ENCODE measurements at regions not wholly inside any gene's neighbourhood (a gene's known extent, or its start where the extent isn't known, plus 50 kb on each side); places are given as distances from the start of the nearest gene placed in this dataset.

DNA sequence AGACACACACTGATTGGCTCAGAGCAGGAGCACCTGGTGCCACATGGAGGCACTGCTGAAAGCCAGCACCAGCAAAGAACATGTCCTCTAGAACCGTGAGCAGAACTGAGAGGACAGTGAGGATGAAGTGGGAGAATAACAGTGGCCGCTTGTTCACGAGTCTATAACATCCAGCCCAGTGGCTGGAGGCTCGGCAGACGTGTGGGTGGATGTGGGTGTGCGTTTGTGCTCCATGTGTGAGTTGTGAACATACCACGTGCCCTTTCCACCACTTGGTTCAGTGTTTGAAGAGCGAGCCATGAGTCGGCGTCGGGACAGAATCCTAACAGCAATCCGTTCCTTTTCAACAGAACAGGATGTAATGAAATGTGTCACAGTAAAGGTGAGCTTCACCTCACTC is 113.0 kb downstream of the SOX1 start:
- no peak overlapping the region for H3K27ac ChIP-seq (ENCODE audit: insufficient read depth, low read depth, low read length)
- DNase-seq (ENCODE audit: low read depth, low spot score), result no peak
- intact Hi-C loops (cut with micrococcal nuclease), result no loop called here
- H3K9ac ChIP-seq (replicated peaks; ENCODE audit: extremely low read depth, insufficient read depth, low read length), result no peak overlapping the region
- BruUV-seq (replicated peaks), result no TSS peak
- H4K20me1 ChIP-seq (replicated peaks; ENCODE audit: control insufficient read depth, extremely low read depth, insufficient read depth, low read length), result no peaks in the 10 kb centered on the region
- H3K4me1 ChIP-seq (ENCODE audit: control insufficient read depth, extremely low read depth, insufficient read depth, low read length), result no peaks in the 10 kb centered on the region
- CTCF ChIA-PET, result no interaction called here
- POLR2A ChIA-PET, result no interaction called here
- FAIRE-seq, result no peak
- dilution Hi-C loops (cut with MboI; ENCODE audit: extremely low pct_ligation_motif_present, low sequenced_read_pairs), result no loop called here
- H3K4me3 ChIP-seq (replicated peaks in 1 of 3; ENCODE audit: insufficient read depth in 1 of 3, low read depth in 1 of 3, low read length in 3 of 3), result no peak overlapping the region
- H3K9me3 ChIP-seq (replicated peaks; ENCODE audit: control insufficient read depth, insufficient read depth, low read length), result peaks cover 7% of the 10 kb centered on the region
- no peaks in the 10 kb centered on the region for H3K79me2 ChIP-seq (ENCODE audit: control insufficient read depth, insufficient read depth, low read length)
- H3K9me1 ChIP-seq (replicated peaks; ENCODE audit: control insufficient read depth, extremely low read depth, insufficient read depth, low read length), result no peaks in the 10 kb centered on the region
- no peak overlapping the region for H2AFZ ChIP-seq (ENCODE audit: low read depth, low read length)
- H3K4me2 ChIP-seq (ENCODE audit: insufficient read depth, low read length), result no peak overlapping the region
- no peaks in the 10 kb centered on the region for H3K27me3 ChIP-seq (ENCODE audit: control insufficient read depth in 2 of 2, insufficient read depth in 2 of 2, low read length in 2 of 2)
- H3K36me3 ChIP-seq (ENCODE audit: control insufficient read depth in 2 of 2, extremely low read depth in 1 of 2, insufficient read depth in 2 of 2, low read length in 2 of 2), result no peaks in the 10 kb centered on the region
- TF ChIP-seq POLR2AphosphoS5 (IDR thresholded peaks at IDR 0.05; ENCODE audit: insufficient read depth, low read depth, low read length) (no peak), FOS (IDR thresholded peaks at IDR 0.05; ENCODE audit: borderline replicate concordance, insufficient read depth, low read length) (no peak), JUN (IDR thresholded peaks at IDR 0.05; ENCODE audit: borderline replicate concordance, insufficient read depth, insufficient read length, low read depth) (no peak), POLR2A (IDR thresholded peaks at IDR 0.05; ENCODE audit: low read depth, low read length) (no peak), GATA2 (IDR thresholded peaks at IDR 0.05; ENCODE audit: insufficient read depth, insufficient read length, low read depth, low read length) (no peak), MYC (IDR thresholded peaks at IDR 0.05; ENCODE audit: low read depth, low read length) (no peak), EZH2 (IDR thresholded peaks at IDR 0.05; ENCODE audit: borderline replicate concordance, low read depth, low read length, severe bottlenecking) (no peak)
- TF ChIP-seq, protein P1, sequence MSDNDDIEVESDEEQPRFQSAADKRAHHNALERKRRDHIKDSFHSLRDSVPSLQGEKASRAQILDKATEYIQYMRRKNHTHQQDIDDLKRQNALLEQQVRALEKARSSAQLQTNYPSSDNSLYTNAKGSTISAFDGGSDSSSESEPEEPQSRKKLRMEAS (IDR thresholded peaks at IDR 0.05; ENCODE audit: insufficient read depth, insufficient read length), result no peak
- TF ChIP-seq, protein P2, sequence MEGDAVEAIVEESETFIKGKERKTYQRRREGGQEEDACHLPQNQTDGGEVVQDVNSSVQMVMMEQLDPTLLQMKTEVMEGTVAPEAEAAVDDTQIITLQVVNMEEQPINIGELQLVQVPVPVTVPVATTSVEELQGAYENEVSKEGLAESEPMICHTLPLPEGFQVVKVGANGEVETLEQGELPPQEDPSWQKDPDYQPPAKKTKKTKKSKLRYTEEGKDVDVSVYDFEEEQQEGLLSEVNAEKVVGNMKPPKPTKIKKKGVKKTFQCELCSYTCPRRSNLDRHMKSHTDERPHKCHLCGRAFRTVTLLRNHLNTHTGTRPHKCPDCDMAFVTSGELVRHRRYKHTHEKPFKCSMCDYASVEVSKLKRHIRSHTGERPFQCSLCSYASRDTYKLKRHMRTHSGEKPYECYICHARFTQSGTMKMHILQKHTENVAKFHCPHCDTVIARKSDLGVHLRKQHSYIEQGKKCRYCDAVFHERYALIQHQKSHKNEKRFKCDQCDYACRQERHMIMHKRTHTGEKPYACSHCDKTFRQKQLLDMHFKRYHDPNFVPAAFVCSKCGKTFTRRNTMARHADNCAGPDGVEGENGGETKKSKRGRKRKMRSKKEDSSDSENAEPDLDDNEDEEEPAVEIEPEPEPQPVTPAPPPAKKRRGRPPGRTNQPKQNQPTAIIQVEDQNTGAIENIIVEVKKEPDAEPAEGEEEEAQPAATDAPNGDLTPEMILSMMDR (IDR thresholded peaks at IDR 0.05; ENCODE audit: extremely low read depth in 1 of 2, insufficient read depth in 1 of 2, low read depth in 1 of 2, low read length in 2 of 2), result no peak
